Uterus (tissue), 2 donors: ENCODE measurements at regions not wholly inside any gene's neighbourhood (a gene's known extent, or its start where the extent isn't known, plus 50 kb on each side); places are given as distances from the start of the nearest gene placed in this dataset.

Source experiments
- POLR2A ChIP-seq, 2 donors: fragments of 450-650 bp; IDR thresholded peaks; one replicate each; pipeline ENCODE4 v1.6.1; 2016; ENCODE audit warnings: antibody characterized with exemption in 2 of 2, mild to moderate bottlenecking in 1 of 2, moderate library complexity in 1 of 2
- TF ChIP-seq, protein P1 (sequence below), 4 experiments: fragments of 200-600 bp in 2 of 4; fragments of 450-650 bp in 2 of 4; sonication (generic) in 2 of 4; IDR thresholded peaks; one replicate each; pipeline ENCODE4 v1.5.1; 2016 to 2019; ENCODE audit warnings: antibody characterized with exemption in 4 of 4, mild to moderate bottlenecking in 2 of 4, moderate library complexity in 1 of 4

DNA sequence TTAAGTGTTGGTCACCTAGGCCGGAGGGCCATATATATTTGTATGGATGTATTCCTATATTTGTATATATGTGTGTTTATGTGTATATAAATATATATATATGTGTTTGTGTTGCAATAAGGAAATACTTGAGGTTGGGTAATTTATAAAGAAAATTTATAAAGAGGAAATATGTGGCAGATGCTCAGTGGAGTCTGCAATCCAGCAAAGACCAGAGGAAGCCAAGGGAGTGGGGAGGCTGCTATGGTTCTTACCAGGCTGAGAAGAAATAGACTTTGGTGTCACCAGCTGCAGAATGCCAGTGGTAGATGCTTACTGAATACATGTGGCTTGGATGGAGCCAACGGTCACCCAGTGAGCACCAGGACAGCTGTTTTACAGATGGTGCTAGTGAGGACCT, 97.4 kb upstream of the ELOVL5 start:
- TF ChIP-seq, protein P1, sequence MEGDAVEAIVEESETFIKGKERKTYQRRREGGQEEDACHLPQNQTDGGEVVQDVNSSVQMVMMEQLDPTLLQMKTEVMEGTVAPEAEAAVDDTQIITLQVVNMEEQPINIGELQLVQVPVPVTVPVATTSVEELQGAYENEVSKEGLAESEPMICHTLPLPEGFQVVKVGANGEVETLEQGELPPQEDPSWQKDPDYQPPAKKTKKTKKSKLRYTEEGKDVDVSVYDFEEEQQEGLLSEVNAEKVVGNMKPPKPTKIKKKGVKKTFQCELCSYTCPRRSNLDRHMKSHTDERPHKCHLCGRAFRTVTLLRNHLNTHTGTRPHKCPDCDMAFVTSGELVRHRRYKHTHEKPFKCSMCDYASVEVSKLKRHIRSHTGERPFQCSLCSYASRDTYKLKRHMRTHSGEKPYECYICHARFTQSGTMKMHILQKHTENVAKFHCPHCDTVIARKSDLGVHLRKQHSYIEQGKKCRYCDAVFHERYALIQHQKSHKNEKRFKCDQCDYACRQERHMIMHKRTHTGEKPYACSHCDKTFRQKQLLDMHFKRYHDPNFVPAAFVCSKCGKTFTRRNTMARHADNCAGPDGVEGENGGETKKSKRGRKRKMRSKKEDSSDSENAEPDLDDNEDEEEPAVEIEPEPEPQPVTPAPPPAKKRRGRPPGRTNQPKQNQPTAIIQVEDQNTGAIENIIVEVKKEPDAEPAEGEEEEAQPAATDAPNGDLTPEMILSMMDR (IDR thresholded peaks at IDR 0.05), result no peak
- TF ChIP-seq POLR2A (IDR thresholded peaks at IDR 0.05), result no peak
